IPS-20b (cell line): ENCODE measurements at regions not wholly inside any gene's neighbourhood (a gene's known extent, or its start where the extent isn't known, plus 50 kb on each side); places are given as distances from the start of the nearest gene placed in this dataset.

Experiments
- H3K27ac ChIP-seq: one replicate; pipeline ENCODE4 v1.5.1; 2013; ENCODE audit warnings: low read length
- H3K27me3 ChIP-seq: 2 replicates; pipeline ENCODE4 v1.6.1; 2013; ENCODE audit warnings: mild to moderate bottlenecking, low read length, inconsistent platforms; ENCODE audit not compliant: insufficient read depth
- H3K36me3 ChIP-seq: 2 replicates; pipeline ENCODE4 v1.6.1; 2013; ENCODE audit warnings: low read depth, mild to moderate bottlenecking, inconsistent platforms, low read length, moderate library complexity; ENCODE audit not compliant: insufficient read depth
- H3K4me1 ChIP-seq: 2 replicates; pipeline ENCODE4 v1.6.1; 2013; ENCODE audit warnings: mild to moderate bottlenecking, control low read depth, inconsistent platforms, low read length, moderate library complexity; ENCODE audit not compliant: insufficient read depth
- H3K4me3 ChIP-seq: 2 replicates; pipeline ENCODE4 v1.5.1; 2013; ENCODE audit warnings: mild to moderate bottlenecking, low read length, inconsistent platforms
- H3K9ac ChIP-seq: 2 replicates; pipeline ENCODE4 v1.6.1; 2013; ENCODE audit warnings: low read depth, mild to moderate bottlenecking, inconsistent platforms, low read length, moderate library complexity
- H3K9me3 ChIP-seq: 2 replicates; pipeline ENCODE4 v1.6.1; 2013; ENCODE audit warnings: mild to moderate bottlenecking, low read depth, low read length, inconsistent platforms; ENCODE audit not compliant: insufficient read depth

DNA sequence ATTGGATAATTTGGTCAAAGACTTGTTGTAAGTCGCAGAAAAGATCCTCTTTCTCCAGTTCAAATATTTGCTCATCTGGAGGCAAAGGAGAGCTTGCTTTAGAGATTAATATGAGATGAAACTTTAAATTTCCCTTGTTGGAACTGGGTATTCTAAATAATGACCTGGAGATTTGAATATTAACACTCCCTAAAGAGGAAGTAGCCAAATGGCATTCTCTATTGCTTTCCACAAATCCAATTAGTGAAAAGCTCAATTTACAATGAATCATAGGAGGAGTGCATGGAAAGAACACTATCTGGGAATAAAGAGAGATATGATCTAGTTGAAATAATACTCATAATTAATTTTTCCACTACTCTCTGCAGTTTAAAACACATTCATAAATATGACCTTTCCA, 641.6 kb upstream of the TENM4 start:
- no peak overlapping the region for H3K9ac ChIP-seq
- no peaks in the 10 kb centered on the region for H3K36me3 ChIP-seq
- no peaks in the 10 kb centered on the region for H3K27me3 ChIP-seq
- H3K9me3 ChIP-seq = no peaks in the 10 kb centered on the region
- H3K4me3 ChIP-seq = no peak overlapping the region
- no peak overlapping the region for H3K27ac ChIP-seq
- no peaks in the 10 kb centered on the region for H3K4me1 ChIP-seq

DNA sequence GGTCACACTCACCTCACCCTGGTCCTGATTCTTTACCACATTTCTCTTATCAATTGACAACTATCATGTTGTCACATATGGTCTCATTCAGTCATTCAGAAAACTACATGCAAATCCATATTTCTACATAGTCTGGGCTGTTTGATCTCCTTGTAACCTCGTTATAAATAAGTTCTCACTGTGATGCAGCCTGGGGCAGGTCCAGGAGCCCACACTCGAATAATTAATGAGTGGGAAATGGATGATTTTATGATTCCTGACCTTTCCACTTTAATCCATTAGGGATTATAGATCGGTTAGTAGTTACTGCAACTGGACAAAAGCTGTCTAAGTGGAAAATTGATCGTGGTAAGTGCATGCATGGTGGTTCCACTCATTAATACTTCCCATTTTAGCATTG, 636.3 kb upstream of the TENM4 start:
- Histone ChIP-seq H3K27me3 (no peaks in the 10 kb centered on the region), H3K4me3 (no peak overlapping the region), H3K9ac (no peak overlapping the region), H3K9me3 (no peaks in the 10 kb centered on the region), H3K4me1 (no peaks in the 10 kb centered on the region), H3K36me3 (no peaks in the 10 kb centered on the region), H3K27ac (no peak overlapping the region)

DNA sequence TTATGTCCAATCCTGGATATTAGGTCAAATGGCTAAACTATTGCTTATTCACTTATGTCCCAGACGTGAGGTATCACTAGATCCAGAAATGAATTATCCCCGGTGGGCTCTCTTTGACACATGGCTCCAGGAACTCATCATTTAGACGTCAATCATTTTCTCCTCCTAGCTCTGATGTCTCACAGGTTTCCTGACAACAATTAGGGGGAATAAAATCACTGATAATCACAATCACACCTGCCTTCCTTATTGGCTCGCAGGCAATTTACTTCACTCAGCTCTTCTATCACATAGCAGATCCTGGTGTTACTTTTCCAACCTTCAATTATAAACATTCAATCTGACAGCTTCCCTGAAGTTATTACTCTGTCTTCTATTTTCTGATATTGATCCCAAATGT, 634.0 kb upstream of the TENM4 start:
- no peak overlapping the region for H3K9ac ChIP-seq
- no peaks in the 10 kb centered on the region for H3K27me3 ChIP-seq
- H3K4me1 ChIP-seq = no peaks in the 10 kb centered on the region
- no peak overlapping the region for H3K4me3 ChIP-seq
- H3K9me3 ChIP-seq = no peaks in the 10 kb centered on the region
- no peaks in the 10 kb centered on the region for H3K36me3 ChIP-seq
- no peak overlapping the region for H3K27ac ChIP-seq

DNA sequence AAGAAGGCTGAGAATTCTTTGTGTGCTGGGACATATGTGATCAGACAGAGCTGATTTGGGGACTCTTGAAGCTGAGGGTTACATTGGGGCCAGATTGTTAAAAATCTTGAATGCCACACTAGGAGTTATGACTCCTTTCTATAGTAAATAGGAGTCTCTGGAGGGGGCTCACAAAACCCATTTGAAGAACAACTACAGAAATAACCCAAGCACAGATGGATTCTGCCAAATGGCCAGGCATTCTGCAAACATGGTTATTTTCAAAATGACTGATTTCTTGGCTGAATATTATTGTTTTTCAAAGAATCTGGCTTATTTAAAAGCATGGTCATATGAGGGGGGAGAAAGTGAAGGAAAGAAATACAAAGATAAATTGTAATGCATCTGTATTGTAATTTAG, 625.5 kb upstream of the TENM4 start:
- Histone ChIP-seq H3K4me3 (no peak overlapping the region), H3K9ac (no peak overlapping the region), H3K27me3 (no peaks in the 10 kb centered on the region), H3K27ac (no peak overlapping the region), H3K4me1 (no peaks in the 10 kb centered on the region), H3K9me3 (no peaks in the 10 kb centered on the region), H3K36me3 (no peaks in the 10 kb centered on the region)

DNA sequence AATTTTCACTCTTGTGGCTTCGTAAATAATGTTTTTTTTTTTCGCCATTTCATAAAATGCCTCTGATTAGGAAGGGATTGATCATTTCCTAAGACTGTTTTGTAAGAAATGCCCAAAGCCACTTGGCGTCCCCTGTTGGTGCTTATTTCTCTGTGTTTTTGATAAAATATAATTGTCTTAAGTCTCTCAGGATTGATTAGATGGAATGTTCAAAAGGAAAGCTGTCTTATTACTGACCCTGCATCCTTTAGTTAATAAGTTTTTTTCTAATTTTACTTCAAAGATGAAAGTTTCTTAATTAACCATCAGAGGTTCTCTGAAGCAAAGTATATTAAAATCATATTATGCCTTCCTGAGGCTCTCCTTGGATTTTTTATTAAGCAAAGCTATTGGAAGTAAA, 624.3 kb upstream of the TENM4 start:
- Histone ChIP-seq H3K9ac (no peak overlapping the region), H3K4me3 (no peak overlapping the region), H3K9me3 (no peaks in the 10 kb centered on the region), H3K27ac (no peak overlapping the region), H3K27me3 (no peaks in the 10 kb centered on the region), H3K36me3 (no peaks in the 10 kb centered on the region), H3K4me1 (no peaks in the 10 kb centered on the region)

DNA sequence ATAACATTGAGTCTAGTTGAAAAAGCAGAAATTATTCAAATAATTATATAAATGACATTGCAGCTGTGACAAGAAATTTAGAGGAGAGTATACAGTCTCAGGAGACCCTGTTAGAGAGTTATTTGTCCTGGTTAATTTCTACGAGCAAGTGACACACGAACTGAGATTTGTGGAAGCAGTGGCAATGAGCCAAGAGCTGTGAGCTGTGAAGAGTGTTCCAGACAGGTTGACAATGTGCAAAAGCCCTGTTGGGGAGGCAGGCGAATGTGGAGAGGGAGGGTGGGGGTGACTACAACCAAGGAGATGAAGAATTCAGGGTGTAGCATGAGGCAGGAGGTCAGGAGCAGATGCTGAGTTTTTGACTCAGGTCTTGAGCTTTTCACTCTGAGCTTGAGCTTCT, 620.2 kb upstream of the TENM4 start:
- Histone ChIP-seq H3K27ac (no peak overlapping the region), H3K9me3 (no peaks in the 10 kb centered on the region), H3K4me1 (no peaks in the 10 kb centered on the region), H3K4me3 (no peak overlapping the region), H3K27me3 (no peaks in the 10 kb centered on the region), H3K9ac (no peak overlapping the region), H3K36me3 (no peaks in the 10 kb centered on the region)

DNA sequence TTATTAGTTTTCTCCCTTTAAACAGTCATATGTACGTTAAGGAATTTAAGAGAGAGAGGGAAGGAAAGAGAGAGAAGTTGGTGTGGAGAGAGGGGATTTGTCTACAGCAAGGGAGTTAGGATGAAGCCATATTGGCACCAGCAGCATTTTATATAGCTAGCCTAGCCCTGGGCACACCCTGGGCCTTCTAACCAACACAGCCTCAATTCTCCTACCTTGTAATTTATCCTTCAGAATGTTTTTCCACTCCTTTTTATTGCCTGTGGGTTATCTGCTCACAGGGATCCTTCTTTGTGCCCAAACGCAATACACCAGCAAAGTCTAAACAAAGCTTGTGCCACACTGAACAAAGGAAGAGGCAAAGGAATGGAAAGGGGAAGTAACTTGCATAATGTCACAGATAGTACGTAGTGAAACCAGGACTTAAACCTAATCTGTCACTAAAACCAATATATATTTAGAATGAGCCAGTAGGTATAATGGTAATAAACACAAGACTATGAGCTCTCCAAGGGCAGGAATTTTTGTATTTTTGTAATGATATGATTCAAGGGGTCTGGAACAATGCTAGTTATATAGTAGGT, 613.8 kb upstream of the TENM4 start:
- no peaks in the 10 kb centered on the region for H3K4me1 ChIP-seq
- no peak overlapping the region for H3K4me3 ChIP-seq
- H3K36me3 ChIP-seq = no peaks in the 10 kb centered on the region
- no peak overlapping the region for H3K27ac ChIP-seq
- no peaks in the 10 kb centered on the region for H3K9me3 ChIP-seq
- no peaks in the 10 kb centered on the region for H3K27me3 ChIP-seq
- H3K9ac ChIP-seq = no peak overlapping the region

DNA sequence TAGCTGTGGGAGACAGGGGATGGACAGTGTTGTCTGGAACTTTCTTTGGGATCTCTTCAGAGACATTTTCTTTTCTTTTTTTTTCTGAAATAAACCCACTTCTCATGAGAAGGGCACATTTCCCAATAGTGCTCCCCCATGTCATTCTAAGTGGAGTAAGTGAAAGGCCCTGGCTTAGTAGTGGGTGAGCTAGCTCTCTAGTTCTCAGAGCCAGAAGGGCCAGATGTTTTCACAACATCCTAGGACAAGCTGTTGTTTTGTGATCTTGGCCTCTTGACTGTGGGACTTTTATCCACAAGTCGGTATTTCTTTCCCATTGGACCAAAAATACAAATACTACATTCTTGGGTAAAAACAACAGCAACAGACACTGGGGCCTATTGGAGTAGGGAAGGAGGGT, 607.7 kb upstream of the TENM4 start:
- no peak overlapping the region for H3K27ac ChIP-seq
- H3K27me3 ChIP-seq = no peaks in the 10 kb centered on the region
- no peak overlapping the region for H3K4me3 ChIP-seq
- H3K9me3 ChIP-seq = no peaks in the 10 kb centered on the region
- no peak overlapping the region for H3K9ac ChIP-seq
- H3K36me3 ChIP-seq = no peaks in the 10 kb centered on the region
- no peaks in the 10 kb centered on the region for H3K4me1 ChIP-seq

DNA sequence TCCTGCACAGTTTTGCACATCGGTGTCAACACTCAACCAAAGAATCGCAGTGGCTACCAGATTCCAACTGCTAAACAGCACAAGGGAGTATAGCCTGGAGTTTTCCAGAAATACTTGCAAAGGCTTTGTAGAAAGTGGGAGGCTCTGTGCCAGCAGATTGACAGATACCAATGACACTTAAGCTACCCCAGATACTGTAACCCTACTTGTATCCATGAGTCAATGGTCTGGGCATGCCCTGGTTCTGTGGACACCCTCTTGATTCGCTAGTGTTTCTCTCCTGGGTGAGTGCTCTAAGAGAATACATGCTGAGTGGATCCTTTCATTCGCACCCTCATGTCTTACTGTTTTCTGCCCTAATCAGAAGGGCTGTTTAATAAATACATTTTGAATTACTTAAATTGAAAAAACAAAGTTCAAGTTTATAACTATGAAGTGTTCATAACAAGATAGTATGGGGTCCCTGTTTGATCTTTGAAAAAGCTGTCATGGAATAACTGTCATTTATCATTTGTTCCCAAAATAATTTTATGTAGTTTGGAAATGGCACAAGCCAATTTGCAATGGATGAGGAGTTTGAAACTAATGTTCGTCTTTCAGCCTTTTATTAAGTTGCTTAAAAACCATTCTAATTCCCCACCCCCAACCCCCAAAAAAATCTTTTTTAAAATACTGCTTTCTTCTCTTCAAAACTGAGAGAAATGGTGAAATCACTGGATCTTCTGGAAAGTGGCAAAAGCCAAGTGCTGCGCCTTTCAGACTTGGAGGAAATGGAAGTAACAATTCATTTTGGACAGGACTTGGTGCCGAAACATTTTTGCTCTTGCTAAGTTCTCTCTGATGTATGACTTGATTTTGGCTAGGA, 600.5 kb upstream of the TENM4 start:
- no peaks in the 10 kb centered on the region for H3K27me3 ChIP-seq

DNA sequence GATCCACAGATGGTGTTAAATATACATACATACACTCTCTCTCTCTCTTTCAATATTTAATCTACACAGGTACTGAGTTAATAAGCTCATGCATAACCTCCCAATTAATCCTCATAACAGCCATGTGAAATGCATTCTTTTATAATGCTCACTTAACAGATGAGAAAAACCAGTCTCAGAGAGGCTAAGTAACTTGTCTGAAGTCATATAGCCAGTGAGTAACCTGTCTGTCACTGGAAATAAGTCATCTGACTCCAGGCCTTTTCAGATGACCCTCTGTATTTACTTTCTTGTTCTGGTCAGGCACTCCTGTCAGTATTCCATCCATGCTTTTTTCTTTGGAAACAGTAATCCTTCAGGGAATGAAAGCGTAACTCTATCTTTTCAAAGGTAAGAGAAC, 594.0 kb upstream of the TENM4 start:
- Histone ChIP-seq H3K4me3 (no peak overlapping the region), H3K27ac (no peak overlapping the region), H3K4me1 (no peaks in the 10 kb centered on the region), H3K9me3 (no peaks in the 10 kb centered on the region), H3K9ac (no peak overlapping the region), H3K36me3 (no peaks in the 10 kb centered on the region), H3K27me3 (no peaks in the 10 kb centered on the region)

More for the DNA sequence above, 600.5 kb upstream of the TENM4 start:
- H3K9ac ChIP-seq = no peak overlapping the region
- no peaks in the 10 kb centered on the region for H3K4me1 ChIP-seq
- no peaks in the 10 kb centered on the region for H3K9me3 ChIP-seq
- no peak overlapping the region for H3K27ac ChIP-seq
- H3K36me3 ChIP-seq = no peaks in the 10 kb centered on the region
- no peak overlapping the region for H3K4me3 ChIP-seq

DNA sequence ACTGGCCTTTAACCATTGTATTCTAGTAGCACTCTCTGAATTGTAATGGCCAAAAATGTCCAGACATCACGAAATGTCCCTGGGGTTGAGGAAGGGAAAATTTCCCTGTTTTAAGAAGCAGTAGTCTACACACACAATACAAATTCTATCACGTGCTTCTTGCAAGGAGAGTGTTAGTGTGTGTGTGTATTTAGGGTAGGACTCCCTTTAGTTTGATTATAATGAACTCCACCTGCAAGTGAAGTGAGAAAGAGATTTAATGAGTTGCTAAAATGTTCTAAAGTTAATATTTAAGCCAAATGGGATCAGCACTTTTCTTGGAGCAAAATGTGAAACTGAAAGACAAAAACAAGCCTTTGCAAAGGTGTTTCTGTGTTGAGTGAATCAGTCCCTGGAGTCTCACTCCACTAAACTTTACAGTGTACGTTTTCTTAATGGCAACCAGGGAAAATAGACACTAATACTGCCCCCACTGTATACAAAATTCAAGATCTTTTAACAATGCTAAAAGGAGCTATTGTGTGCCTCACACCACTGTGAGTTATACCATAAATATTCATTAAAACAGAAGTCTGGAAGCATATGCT, 590.3 kb upstream of the TENM4 start:
- no peaks in the 10 kb centered on the region for H3K9me3 ChIP-seq
- no peak overlapping the region for H3K27ac ChIP-seq
- no peaks in the 10 kb centered on the region for H3K36me3 ChIP-seq
- no peak overlapping the region for H3K9ac ChIP-seq
- no peaks in the 10 kb centered on the region for H3K27me3 ChIP-seq
- H3K4me3 ChIP-seq = no peak overlapping the region
- no peaks in the 10 kb centered on the region for H3K4me1 ChIP-seq

DNA sequence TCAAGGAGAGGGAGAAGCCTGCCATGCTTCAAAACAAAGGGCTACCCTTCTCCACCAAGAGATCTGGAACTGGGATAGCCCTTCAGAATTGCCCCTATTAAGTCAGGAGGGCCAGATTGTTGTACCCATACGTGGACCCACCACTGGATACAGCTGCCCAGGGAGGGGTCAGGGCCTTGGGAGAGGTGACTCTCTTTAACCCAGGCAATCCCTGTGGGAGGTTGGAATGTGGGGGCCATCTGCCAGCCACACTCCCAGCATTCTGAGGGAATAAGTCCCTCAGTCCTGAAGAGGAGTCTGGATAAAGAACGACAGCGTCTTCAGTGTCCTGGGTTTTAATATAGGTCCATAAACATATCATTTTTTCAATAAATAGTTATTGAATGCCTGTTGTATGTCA, 588.2 kb upstream of the TENM4 start:
- Histone ChIP-seq H3K4me3 (no peak overlapping the region), H3K4me1 (no peaks in the 10 kb centered on the region), H3K9me3 (no peaks in the 10 kb centered on the region), H3K36me3 (no peaks in the 10 kb centered on the region), H3K9ac (no peak overlapping the region), H3K27me3 (no peaks in the 10 kb centered on the region), H3K27ac (no peak overlapping the region)
